Right kidney (tissue), 1 donor: ENCODE measurements at regions not wholly inside any gene's neighbourhood (a gene's known extent, or its start where the extent isn't known, plus 50 kb on each side); places are given as distances from the start of the nearest gene placed in this dataset.

Experiments used
- DNase-seq: peaks from one replicate; pipeline ENCODE4 v3.0.0-alpha.2; 2016

DNA sequence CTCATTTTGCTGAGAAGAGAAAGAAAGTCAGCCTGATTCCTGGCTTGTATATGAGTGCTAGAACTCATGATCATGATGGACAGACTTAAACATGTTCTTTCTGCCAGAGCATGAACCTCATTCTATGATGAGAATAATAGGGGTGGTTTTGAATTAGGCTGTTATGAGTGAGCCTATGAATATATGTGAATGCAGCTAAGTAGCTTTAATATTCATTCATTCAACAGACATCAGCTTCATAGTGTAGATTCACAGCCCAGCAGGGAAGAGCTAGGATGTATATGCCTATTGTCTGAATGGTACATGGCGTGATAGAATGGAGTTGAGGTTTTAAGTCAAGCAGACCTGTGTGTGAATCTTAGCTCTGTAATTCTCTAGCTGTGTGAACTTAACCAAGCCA, 573.2 kb downstream of the DHX35 start:
- DNase-seq: no peak

DNA sequence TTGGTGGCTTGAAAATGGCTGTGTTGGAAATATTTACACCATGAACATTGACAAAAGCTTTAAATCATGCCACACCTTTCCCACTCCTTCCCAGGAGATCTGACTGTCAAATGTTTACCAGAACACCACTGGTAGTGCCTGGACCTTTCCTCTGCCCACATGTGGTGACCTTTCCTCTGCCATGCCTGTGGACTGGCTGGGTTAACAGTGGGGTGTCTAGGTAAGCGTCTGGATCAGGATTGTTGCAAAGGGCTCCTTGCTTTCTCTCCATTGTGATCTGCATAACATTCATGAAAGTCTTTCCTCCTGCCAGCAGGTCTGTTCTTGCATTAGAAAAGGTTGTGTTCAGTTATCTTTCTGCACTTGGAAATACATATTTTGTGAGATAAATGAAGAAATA, 572.7 kb downstream of the DHX35 start:
- no peak for DNase-seq

GRCh38 chr20:39533858-39534257, 571.7 kb downstream of the DHX35 start:
- DNase-seq: no peak

- no peak for DNase-seq
Observed at GRCh38 chr20:39532205-39532604, 570.1 kb downstream of the DHX35 start.

DNA sequence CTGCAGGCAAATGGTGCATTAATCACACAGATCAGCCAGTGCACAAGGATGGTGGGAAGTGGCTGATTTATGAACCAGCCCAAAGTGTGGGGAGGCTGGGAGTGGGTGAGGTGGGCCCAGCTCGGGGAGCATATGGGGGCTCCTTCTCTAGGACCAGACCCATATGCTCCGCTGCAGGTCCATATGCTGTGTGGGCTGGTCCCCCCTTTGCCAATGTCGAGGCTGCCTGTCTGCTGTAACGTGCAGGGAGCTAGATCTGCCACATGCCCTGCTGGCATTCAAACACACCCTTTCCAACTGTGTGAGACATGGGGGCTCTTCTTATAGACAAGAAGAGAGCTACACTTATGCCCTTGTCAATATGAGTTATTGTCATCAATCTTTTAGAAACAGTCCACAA, 566.3 kb downstream of the DHX35 start:
- DNase-seq: no peak

DNA sequence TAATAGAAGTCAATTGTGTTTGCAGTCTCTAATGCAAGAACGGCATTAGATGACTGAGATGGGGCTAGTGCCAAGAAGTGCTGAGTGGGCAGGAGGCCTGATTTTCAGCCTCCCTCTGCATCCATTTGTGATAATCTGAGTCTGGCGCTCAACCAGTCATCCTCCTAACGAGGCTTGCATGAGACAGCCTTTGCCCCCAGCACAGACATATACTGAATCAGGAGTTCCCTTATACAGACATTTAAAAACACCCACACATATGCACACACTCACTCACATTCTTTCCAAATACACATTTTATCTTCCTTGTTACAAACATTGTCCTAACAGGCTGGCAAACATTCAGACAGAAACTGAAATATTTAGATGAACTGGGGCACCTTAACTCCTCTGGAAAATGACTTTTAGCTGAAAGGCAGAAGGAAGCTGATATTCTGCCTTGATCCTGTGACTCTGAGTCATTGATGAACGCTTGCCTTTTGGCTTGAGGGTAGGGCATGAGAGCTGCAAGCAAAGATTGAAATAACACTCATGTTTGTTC, 562.3 kb downstream of the DHX35 start:
- no peak for DNase-seq

DNA sequence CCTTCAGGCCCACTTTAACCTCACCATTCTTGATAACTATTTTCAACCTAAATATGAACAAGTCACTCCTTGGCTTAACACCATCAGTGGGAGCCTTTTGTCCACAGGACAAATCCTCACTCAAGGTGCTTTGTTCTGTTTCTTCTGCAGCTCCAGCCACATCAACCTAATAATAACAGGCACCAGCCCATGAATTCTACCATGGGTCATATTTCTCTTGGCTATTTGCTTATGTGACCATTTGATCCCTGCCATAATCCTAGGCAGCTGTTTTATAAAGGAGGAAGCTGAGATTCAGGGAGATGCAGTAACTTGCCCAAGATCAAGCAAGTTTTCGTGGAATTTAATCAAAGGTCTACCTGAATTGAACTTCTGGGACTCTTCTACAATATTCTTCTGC, 561.3 kb downstream of the DHX35 start:
- no peak for DNase-seq

- no peak for DNase-seq
Observed at GRCh38 chr20:39518654-39519053, 556.5 kb downstream of the DHX35 start.

GRCh38 chr20:39516964-39517363, 554.8 kb downstream of the DHX35 start:
- no peak for DNase-seq

DNA sequence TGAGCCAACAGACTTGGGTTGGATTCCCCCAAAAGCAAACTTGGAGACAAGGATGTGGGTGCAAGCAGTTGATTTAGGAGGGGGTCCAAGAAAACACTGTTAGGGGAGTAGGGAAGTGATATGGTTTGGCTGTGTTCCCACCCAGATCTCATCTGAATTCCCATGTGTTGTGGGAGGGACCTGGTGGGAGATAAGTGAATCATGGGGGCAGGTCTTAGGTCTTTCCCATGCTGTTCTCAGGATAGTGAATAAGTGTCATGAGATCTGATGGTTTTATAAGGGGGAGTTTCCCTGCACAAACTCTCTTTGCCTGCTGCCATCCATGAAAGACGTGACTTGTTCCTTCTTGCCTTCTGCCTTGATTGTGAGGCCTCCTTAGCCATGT, 542.6 kb downstream of the DHX35 start:
- no peak for DNase-seq

- DNase-seq: peak; percentile 41
Observed at GRCh38 chr20:39503902-39504709, 542.0 kb downstream of the DHX35 start.

GRCh38 chr20:39492223-39492797, 530.2 kb downstream of the DHX35 start:
- no peak for DNase-seq

- no peak for DNase-seq
Observed at GRCh38 chr20:39491711-39492110, 529.6 kb downstream of the DHX35 start.

DNA sequence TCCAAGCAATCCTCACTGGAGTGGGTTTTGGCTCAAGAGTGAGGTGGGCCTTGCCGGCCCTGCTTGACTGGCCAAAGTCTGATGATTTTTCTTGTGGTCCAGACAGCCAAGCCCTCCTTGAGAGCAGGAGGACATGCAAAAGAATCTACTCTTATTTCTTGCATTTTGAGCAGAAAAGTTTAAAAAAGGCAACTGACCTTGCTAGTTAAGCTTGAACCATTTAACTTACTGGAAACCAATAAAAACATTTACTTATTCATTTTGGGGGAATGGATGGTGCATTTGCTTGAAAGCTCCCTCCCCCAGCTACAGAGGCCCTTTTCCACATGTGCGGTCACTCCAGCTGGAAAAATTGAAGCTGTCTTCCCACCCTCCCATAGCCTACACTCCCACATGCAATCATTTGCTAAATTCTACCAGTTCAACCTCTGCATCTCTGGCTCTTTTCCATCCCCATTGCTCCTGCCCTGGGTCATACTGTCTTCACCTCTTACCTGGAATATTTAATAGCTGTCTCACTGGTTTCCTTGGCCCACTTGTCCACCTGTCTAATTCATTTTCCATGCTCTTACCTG, 527.9 kb downstream of the DHX35 start:
- DNase-seq: no peak

DNA sequence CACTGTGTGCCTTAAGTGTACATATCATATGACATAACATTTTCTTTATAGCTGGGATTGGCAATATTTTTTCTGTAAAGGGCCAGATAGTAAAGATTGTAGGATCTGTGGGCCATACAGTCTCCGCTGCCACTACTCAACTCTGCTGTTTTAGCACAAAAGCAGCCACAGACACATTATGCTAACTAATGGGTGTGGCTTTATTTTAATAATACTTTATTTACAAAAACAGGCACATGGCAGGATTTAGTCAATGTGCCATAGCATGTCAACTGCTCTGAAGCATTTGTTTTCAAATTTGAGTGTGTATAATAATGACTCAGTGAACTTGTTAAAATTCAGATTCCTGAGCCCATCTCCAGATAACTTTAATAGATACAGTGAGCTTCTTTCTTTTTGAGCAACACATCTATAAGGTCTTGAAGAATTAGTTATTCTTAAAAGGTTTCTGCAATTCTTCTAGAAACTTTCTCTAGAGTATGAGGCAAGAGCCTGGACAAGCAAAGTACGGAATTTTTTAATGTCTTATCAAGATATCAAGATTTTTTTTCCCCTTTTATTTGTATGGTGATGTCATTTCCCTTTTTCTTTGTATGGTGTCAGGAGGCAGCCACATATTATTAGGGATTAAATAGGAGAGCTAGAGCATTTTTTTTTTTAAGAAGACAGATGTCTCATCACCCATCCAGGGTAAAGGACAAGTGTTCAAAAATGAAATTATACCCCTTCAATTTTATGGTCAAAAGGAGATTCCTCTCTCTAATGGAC, 518.3 kb downstream of the DHX35 start:
- no peak for DNase-seq

DNA sequence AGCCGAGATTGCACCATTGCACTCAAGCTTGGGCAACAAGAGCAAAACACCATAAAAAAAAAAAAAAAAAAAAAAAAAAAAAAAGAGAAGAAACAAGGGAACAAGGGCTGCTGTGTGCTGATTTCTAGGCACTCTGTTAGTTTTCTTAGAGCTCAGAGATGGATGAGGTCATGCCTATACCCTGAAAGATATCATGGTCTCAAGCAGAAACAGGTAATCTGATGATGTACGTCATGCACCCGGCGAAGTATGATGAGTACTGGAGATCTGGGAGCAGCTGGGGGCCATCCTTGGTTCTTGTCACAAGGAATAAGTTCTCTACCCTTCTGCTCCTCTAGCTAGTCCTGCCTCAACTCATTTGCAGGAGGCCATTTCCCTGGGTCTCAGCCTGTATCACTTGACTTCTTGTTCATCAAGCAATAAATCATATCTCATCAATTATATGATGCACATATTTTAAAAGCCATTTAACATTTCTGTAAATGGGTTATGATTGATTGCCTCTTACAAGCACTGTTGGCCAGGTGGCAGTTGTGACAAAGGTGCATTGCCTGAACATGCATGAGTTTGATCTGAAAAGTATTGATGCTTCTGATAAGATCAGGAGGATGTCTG, 517.2 kb downstream of the DHX35 start:
- DNase-seq: no peak

- DNase-seq: peak; percentile 30
Observed at GRCh38 chr20:39474879-39475278, 512.7 kb downstream of the DHX35 start.

DNA sequence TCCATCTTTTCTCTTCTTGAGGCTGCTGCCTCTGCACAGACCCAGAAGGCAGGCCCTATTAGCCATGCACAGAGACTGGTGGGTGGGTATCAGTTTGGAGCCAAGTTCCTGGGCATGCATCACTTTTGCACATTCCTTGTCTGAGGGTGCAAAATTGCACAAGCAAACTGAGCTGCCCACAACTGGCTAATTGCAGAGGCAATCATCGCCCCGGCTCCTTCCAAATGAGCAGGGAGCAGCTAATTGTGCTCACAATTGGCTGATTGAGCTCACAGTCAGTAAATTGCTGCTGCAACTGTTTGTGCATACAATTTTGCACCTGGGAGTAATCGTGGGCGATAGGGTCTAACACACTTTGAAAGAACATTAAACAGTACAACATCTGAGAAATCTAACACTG, 511.4 kb downstream of the DHX35 start:
- DNase-seq: no peak

GRCh38 chr20:39468703-39469102, 506.6 kb downstream of the DHX35 start:
- DNase-seq: no peak

DNA sequence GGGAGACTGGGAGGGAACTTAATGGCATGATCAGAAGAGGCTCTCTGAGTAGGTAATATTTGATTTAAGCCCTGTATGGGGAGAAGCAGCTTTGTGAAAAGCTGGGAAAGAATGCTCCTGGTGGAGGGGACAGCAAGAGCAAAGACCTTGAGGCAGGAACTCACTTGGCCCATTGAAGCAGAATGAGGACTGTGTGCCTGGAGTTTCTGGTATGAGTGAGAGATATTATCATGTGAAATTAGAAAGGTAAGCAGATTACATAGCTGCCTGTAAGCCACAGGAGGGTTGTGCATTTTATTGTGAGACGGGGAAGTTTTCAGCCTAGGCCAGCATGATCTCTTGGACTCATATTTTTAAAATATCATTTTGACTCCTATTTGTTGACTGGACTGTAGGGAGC, 502.1 kb downstream of the DHX35 start:
- no peak for DNase-seq

DNA sequence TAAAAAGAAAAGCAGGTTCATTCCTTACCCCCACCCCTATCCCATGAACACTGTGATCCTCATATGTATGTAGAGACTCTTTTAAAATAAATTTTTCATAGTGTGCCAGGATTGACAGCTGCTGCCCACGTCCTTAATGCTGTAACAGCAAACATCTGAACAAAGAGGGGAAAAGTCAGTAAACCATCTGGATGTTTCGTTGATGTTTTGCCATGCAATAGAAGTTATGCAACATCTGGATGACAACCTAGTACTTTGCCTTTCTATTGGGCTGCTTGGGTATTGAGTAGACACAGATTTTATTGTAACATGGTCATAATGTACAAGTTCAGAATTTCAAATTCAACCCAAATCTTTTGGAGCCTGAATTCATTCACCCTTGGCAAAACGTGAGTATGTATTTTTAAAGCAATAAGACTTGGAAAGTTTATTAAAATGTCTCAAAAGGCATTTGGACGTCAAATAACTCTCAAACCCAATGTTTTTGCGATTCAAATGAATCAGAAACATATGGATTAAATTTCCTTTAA, 500.3 kb downstream of the DHX35 start:
- no peak for DNase-seq

GRCh38 chr20:39458452-39458851, 496.3 kb downstream of the DHX35 start:
- no peak for DNase-seq
